Tibial nerve (tissue), 4 donors: ENCODE measurements at regions not wholly inside any gene's neighbourhood (a gene's known extent, or its start where the extent isn't known, plus 50 kb on each side); places are given as distances from the start of the nearest gene placed in this dataset.
"Not testable (repeated sequence)": the region's sequence is repeated elsewhere in the genome, so short reads cannot be mapped to it uniquely, and the experiment has no call there.

Source experiments
- DNase-seq, 2 donors: peaks; one replicate each; pipeline ENCODE4 v3.0.0-alpha.2; 2019; ENCODE audit warnings: low spot score in 2 of 2
- H3K27ac ChIP-seq, 4 donors: fragments of 200-600 bp; sonication (generic) in 3 of 4; one replicate each; pipeline ENCODE4 v1.5.1; 2017 to 2019; ENCODE audit warnings: mild to moderate bottlenecking in 1 of 4
- H3K27me3 ChIP-seq, 2 donors: fragments of 200-600 bp; sonication (generic) in 1 of 2; one replicate each; pipeline versions ENCODE4 v1.5.1 to v1.6.0; 2017 to 2019
- H3K36me3 ChIP-seq, 3 donors: fragments of 200-600 bp; sonication (generic); one replicate each; pipeline ENCODE4 v1.5.1; 2018 to 2019
- H3K4me1 ChIP-seq, 4 donors: fragments of 200-600 bp; sonication (generic) in 3 of 4; one replicate each; pipeline ENCODE4 v1.5.1; 2017 to 2019
- H3K4me3 ChIP-seq, 4 donors: fragments of 200-600 bp; sonication (generic) in 3 of 4; one replicate each; pipeline ENCODE4 v1.5.1; 2017 to 2019; ENCODE audit warnings: mild to moderate bottlenecking in 1 of 4, moderate library complexity in 1 of 4
- H3K9me3 ChIP-seq, 4 donors: fragments of 200-600 bp; sonication (generic) in 3 of 4; one replicate each; pipeline ENCODE4 v1.5.1; 2017 to 2019
- EP300 ChIP-seq, 2 donors: sonication (generic); formaldehyde crosslinking; IDR thresholded peaks; one replicate each; pipeline ENCODE4 v1.6.1; 2017; ENCODE audit warnings: antibody characterized with exemption in 2 of 2, mild to moderate bottlenecking in 1 of 2
- POLR2A ChIP-seq, 2 donors: fragments of 450-650 bp; IDR thresholded peaks; one replicate each; pipeline ENCODE4 v1.6.1; 2017; ENCODE audit warnings: antibody characterized with exemption in 2 of 2, mild to moderate bottlenecking in 2 of 2, moderate library complexity in 2 of 2
- WGBS, 2 donors: methylation state at CpG; one replicate each; pipeline ENCODE4 v1.1.5; 2018; 5-methylcytosine and 5-hydroxymethylcytosine counted together
- TF ChIP-seq, protein P1 (sequence below), 5 experiments: fragments of 200-600 bp in 3 of 5; fragments of 450-650 bp in 2 of 5; sonication (generic) in 3 of 5; IDR thresholded peaks; one replicate each; pipeline ENCODE4 v1.5.1; 2016 to 2019; ENCODE audit warnings: antibody characterized with exemption in 5 of 5, mild to moderate bottlenecking in 3 of 5, moderate library complexity in 2 of 5

DNA sequence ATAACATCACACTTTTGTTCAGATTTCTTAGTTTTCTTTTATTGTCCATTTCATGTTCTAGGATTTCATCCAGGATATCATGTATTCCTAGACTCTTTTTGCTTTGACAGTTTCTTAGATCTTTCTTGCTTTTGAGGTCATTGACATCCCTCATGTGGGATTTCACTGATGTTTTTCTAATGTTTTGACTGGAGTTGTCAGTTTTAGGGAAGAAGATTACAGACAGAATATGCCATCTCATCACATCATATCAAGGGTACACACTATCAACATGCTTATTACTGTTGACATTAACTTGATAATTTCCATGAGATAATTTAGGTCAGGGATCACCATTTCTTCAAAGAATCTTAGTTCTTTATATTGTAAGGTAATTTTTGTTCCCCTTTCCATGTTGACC lies 101.7 kb downstream of the NPAP1 start:
- no peaks in the 10 kb centered on the region for H3K4me1 ChIP-seq
- no peaks in the 10 kb centered on the region for H3K36me3 ChIP-seq
- H3K27ac ChIP-seq, result no peak overlapping the region
- H3K9me3 ChIP-seq, result peaks cover 0 to 25% (median 0%) of the 10 kb centered on the region in 4 donors
- no peak for DNase-seq
- no peak overlapping the region for H3K4me3 ChIP-seq
- no peak for TF ChIP-seq POLR2A (IDR thresholded peaks at IDR 0.05)
- TF ChIP-seq, protein P1, sequence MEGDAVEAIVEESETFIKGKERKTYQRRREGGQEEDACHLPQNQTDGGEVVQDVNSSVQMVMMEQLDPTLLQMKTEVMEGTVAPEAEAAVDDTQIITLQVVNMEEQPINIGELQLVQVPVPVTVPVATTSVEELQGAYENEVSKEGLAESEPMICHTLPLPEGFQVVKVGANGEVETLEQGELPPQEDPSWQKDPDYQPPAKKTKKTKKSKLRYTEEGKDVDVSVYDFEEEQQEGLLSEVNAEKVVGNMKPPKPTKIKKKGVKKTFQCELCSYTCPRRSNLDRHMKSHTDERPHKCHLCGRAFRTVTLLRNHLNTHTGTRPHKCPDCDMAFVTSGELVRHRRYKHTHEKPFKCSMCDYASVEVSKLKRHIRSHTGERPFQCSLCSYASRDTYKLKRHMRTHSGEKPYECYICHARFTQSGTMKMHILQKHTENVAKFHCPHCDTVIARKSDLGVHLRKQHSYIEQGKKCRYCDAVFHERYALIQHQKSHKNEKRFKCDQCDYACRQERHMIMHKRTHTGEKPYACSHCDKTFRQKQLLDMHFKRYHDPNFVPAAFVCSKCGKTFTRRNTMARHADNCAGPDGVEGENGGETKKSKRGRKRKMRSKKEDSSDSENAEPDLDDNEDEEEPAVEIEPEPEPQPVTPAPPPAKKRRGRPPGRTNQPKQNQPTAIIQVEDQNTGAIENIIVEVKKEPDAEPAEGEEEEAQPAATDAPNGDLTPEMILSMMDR (IDR thresholded peaks at IDR 0.05), result no peak
- TF ChIP-seq EP300 (IDR thresholded peaks at IDR 0.05), result no peak
- no peaks in the 10 kb centered on the region for H3K27me3 ChIP-seq

DNA sequence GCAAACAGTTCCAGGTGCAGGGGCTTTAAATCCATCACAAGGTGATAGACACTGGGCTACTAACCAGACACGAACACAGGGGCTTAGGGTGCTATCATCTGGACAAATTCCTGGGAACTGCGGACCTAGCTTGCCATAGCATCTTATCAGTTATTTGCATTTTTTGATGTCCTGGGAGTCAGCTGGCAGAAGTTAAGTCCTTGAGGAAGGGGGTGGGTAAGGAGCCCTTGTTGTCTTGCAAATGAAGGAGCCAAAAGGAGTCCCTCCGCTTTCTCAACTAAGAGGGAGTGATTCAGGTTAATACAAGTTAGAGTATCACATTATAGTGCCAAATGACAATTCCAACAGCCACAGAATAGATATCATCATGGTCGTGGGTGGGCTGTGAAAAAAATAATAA lies 108.9 kb downstream of the NPAP1 start:
- TF ChIP-seq, protein P1 (IDR thresholded peaks at IDR 0.05), result no peak
- no peak for TF ChIP-seq POLR2A (IDR thresholded peaks at IDR 0.05)
- no peak for TF ChIP-seq EP300 (IDR thresholded peaks at IDR 0.05)
- Histone ChIP-seq H3K4me1 (no peaks in the 10 kb centered on the region), H3K9me3 (peaks cover 0 to 10% (median 0%) of the 10 kb centered on the region in 4 donors), H3K36me3 (no peaks in the 10 kb centered on the region), H3K4me3 (no peak overlapping the region), H3K27me3 (no peaks in the 10 kb centered on the region), H3K27ac (no peak overlapping the region)
- no peak for DNase-seq
- 43 to 47% methylated on average over 4 of the region's 4 CpGs for WGBS, 2 donors

DNA sequence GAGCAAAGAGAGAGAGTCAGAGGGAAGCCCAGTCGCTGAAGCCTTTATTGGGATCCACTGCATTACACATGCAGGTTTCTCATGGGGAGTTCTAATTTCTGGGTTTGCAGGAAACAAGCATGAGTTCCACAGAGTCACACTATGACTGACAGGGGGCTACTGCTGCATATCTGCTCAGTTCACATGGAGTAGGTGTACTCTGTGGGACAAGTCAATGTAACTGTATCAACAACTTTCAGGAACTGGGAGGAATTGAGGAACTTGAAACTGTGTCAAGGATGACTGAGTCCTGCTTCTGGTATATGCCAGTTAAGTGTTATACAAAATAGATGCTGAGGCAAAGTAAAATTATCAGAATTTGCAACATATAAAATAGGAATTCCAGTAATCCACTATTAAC lies 110.8 kb downstream of the NPAP1 start:
- 58 to 80% methylated on average over 1 of the region's 1 CpG for WGBS, 2 donors
- no peaks in the 10 kb centered on the region for H3K36me3 ChIP-seq
- H3K27me3 ChIP-seq, result no peaks in the 10 kb centered on the region

DNA sequence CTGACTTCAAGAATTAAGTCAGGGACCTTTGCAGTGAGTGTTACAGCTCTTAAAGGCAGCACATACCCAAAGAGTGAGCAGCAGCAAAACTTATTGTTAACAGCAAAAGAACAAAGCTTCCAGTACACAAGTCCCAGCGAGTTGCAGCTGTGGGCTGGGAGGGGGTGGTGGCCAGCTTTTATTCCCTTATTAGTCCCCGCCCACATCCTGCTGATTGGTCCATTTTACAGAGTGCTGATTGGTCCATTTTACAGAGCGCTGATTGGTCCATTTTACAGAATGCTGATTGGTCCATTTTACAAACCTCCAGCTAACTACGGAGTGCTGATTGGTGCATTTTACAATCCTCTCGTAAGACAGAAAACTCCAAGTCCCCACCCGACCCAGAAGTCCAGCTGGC lies 127.0 kb downstream of the NPAP1 start:
- WGBS, 2 donors, result 80 to 81% methylated on average over 5 to 6 of the region's 6 CpGs
- peaks cover 0 to 20% (median 0%) of the 10 kb centered on the region in 4 donors for H3K9me3 ChIP-seq
- H3K36me3 ChIP-seq, H3K27ac ChIP-seq, H3K27me3 ChIP-seq, DNase-seq, H3K4me3 ChIP-seq, H3K4me1 ChIP-seq: not testable (repeated sequence)

More for the DNA sequence above, 110.8 kb downstream of the NPAP1 start:
- Histone ChIP-seq H3K4me1 (no peaks in the 10 kb centered on the region), H3K9me3 (peaks cover 0 to 4% (median 0%) of the 10 kb centered on the region in 4 donors), H3K27ac (no peak overlapping the region), H3K4me3 (no peak overlapping the region)
- DNase-seq, result no peak
- TF ChIP-seq POLR2A (IDR thresholded peaks at IDR 0.05) (no peak), EP300 (IDR thresholded peaks at IDR 0.05) (no peak)
- TF ChIP-seq, protein P1 (IDR thresholded peaks at IDR 0.05), result no peak

DNA sequence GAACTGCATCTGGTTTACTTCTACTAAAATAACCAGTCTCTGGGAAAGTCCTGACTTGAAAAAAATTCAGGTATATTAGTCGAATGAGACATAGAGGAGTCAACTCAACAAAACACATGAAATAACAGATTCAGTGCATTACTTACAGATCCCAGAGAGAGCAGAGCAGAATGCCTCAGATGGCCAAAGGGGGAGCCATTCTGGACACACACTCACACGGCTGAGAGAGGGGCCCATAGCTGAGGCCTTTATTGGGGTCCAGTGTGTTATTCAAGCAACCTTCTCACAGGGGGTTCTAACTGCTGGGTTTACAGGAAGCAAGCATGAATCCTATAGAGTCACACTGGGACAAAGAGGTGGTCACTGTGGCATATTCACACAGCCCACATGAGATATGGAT lies 135.1 kb upstream of the SNRPN start:
- no peaks in the 10 kb centered on the region for H3K4me1 ChIP-seq
- H3K9me3 ChIP-seq, result peaks cover 0 to 11% (median 0%) of the 10 kb centered on the region in 4 donors
- H3K27ac ChIP-seq, result no peak overlapping the region
- no peak overlapping the region for H3K4me3 ChIP-seq
- H3K36me3 ChIP-seq, result no peaks in the 10 kb centered on the region
- no peaks in the 10 kb centered on the region for H3K27me3 ChIP-seq
- no peak for TF ChIP-seq EP300 (IDR thresholded peaks at IDR 0.05)
- TF ChIP-seq, protein P1 (IDR thresholded peaks at IDR 0.05), result no peak
- no peak for TF ChIP-seq POLR2A (IDR thresholded peaks at IDR 0.05)
- DNase-seq, result no peak
- WGBS, 2 donors, result 55 to 61% methylated on average over 2 of the region's 2 CpGs

DNA sequence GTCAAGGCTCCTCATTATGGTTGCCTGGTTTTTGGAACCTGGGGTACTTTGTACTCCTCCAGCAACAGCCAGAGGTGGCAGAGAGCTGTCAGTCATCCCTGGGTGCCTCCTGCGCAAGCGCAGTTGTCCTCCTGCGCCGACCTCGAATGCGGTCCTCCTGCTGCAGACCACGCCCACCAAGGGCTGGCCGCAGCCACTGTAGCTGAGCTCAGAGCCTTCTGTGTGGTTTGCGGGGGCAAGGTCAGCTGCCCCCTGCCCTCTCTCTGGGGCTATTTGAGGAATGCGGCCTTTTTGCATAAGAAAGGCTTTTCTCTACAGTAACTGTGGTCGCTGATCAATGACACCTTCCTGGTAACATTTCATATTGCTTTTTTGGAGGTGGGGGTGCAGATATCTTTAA lies 131.3 kb upstream of the SNRPN start:
- peaks cover 0 to 11% (median 0%) of the 10 kb centered on the region in 4 donors for H3K9me3 ChIP-seq
- WGBS, 2 donors, result 31 to 47% methylated on average over 10 to 11 of the region's 11 CpGs
- H3K36me3 ChIP-seq, result no peaks in the 10 kb centered on the region
- H3K27ac ChIP-seq, result no peak overlapping the region
- H3K4me1 ChIP-seq, result no peaks in the 10 kb centered on the region
- no peaks in the 10 kb centered on the region for H3K27me3 ChIP-seq
- no peak for DNase-seq
- H3K4me3 ChIP-seq, result no peak overlapping the region
- TF ChIP-seq, protein P1 (IDR thresholded peaks at IDR 0.05), result no peak
- TF ChIP-seq POLR2A (IDR thresholded peaks at IDR 0.05), result no peak
- TF ChIP-seq EP300 (IDR thresholded peaks at IDR 0.05), result no peak
